Activated T-cell treated with anti-CD3 and anti-CD28 coated beads for 48 hours (primary cell): ENCODE measurements at regions not wholly inside any gene's neighbourhood (a gene's known extent, or its start where the extent isn't known, plus 50 kb on each side); places are given as distances from the start of the nearest gene placed in this dataset.

Experiments
- DNase-seq: peaks from one replicate; pipeline ENCODE4 v3.0.0-alpha.2; 2020; ENCODE audit warnings: low read depth

DNA sequence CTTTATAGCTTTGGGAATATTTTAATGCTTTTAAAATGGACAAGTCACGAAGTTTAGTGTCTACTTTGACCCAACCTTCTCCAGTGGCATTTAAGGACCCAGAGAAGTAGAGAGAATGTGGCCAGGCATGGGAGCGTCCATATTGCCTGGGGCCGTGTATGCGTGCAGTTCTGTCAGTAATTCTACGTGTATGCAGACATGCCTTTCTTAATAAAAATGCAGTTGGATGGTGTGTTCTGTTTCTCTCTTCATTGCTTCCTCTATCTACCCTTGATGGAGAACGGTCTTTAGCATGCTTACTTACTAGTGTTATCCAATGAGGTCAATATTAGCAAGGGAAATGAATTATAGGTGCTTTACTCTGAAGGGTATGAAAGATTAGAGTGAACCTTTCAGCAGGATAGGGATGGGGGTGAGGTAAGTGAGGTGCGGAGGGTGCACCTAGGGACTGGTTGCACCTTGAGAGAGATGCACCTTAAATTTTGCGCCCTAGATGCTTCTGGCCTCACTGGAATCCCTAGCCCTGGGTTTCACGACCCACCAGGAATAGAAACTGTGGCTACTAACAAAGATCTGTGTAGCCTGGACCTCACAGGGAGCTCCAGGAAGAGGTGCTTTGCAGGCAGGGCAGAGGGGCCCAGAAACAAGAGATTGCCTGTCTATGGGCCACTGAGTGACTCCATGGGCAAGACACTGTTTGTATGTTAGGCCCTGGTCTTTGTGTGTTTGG lies 194.3 kb downstream of the MYCN start:
- DNase-seq, result no peak

DNA sequence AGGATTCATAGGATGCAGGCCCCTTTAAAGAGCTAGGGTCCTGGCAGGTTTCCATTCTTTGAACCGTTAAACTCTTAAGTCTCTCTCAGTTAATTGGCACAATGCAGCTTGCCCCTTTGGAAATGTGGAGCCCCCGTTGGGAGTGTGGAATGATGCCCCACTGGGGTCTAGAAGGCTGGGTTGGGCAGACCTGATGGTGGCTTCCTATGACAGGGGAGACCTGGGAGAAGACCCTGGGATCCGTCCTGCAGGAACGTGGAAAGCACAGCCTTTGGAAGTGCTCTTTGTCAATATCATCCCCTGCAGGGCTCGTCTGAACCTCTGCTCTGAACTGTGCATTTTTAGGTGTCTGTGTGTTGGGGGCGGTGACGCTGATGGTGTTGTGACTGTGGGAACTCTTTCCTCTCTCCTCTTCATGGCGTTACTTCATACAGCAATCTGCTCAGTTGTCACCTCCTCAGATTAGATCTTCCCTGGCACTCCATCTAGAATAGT lies 190.6 kb downstream of the MYCN start:
- no peak for DNase-seq

DNA sequence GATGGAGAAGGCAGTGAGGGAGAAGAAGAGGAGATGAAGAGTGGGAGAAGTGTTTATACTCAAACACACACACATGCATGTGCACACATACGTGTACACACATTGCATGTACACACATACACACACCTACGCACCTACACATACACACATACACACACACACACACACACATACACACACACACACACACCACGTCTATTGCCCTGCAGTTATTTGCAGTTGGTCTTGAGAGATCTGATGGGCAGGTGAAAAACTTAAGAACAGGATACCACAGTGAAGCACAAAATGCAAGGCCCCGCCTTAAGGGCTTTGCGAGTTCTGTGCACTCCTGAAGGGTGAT lies 190.2 kb downstream of the MYCN start:
- DNase-seq, result no peak

DNA sequence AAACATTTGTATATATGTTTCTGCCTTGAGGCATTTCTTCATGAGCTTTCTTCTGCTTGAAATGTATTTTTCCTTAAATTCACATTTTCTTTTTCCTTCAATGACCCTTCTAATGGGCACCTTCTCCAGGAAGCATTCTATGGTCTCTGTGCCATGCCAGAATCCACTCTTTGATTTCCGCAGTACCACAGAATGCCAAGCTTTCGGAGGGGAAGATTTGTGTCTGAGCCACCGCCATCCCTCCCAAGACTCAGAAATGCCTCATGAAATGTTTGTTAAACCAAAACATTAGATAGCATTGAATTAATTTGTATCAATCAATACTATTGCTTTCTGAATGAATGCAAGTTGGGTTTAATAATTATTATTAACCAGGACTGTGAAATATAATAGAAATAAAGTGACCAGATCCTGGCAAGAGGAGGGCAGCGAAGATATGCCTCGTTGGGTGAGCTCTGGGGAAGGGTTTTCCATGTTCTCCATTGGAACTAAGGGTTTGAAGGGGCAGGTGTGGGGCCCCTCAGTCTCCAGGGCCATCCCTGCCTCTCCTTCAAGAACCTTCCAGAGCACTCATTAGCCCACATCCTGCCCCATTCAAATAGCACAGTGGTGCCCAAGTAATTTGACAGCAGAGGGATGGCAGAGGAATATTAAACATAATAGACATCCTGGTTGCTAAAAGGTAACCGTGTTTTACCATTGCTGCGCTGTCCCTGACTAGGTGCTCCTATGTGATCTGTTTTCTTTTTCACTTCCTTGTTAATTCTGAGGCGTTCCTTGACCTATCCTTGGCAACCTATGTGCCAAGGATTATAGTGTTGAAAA lies 189.6 kb downstream of the MYCN start:
- DNase-seq, result no peak

DNA sequence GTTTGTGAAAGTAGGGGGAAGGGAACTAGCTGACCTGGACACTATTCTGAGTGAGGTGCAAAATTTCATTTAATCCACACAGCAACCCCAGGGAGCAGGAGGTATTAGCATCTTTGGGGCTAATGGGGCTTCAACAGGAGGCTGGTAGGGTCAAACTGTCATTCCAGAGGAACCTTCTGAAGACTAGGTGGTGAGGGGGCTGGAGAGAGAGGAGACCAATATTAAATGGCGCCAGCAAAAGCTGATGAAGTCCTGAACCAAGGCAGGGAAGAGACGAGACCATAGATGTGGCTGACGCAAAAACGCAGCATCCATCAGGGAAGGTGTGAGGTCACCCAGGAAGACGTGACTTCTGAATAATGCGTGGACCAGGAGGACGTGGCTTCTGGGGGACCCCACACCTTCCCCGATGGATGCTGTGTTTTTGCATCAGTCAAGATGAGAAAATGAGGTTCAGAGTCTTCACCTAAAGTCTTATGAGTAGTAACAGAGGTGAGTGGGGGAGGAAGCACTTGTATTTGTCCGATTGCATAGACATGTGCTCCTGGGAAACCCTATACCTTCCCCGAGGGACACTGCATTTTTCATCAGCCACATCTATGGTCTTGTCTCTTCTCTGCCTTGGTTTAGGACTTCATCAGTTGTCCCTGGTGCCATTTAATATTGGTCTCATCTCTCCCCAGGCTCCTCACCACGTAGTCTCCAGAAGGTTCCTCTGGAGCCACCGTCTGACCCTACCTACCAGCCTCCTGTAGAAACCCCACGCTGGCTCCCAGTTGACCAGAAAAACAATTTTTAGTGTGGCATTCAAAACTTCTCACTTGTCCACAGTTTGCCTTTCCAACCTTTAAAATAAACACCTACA lies 188.6 kb downstream of the MYCN start:
- DNase-seq, result no peak

DNA sequence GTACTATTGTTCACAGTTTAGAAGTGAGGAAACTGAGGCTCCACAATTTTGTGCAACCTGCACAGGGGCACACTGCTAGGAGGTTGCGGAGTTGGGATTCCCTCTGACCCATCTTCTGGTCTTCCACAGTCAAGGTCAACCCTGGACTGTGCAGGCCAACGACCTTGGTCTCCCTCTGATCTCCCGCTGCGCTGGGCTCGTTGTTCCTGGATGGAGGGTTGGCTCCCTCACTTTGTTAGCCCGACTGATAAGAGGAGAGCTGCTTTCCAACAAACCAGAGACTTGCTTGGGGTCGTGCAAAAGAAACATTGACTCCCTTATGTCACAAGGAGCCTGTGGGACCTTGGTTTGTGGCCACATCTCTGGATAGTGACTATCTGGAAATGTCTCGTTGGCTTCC lies 187.6 kb downstream of the MYCN start:
- DNase-seq, result no peak

DNA sequence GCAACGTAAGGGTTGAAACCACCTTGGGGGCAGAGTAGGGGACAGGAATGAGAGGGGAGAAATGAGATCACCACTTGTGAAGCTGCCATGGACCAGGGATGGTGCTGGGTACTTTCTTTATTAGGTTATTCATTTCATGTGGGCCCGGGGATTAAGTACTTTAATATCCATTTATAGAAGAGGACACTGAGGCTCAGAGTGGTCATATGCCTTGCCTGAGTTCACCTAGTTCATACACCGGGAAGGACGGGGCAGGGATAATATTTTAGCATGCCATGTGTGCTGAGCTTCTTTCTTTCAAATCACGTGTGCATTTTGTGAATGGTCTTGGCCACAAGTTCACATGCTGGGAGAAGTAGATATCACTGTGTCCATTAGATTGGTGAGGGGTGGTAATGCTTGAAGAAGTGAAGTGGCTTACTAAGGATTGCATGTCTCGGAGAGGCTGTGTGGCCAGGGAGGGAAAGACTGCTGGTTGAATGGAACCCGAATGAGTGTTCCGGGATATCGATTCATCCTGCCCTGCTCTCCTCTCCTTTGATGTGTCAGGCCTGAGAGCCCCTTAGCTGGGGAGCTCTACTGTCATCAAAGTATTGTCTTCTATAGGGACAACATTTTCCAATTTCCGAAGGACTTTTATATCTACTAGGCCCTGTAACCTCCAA lies 187.1 kb downstream of the MYCN start:
- no peak for DNase-seq

DNA sequence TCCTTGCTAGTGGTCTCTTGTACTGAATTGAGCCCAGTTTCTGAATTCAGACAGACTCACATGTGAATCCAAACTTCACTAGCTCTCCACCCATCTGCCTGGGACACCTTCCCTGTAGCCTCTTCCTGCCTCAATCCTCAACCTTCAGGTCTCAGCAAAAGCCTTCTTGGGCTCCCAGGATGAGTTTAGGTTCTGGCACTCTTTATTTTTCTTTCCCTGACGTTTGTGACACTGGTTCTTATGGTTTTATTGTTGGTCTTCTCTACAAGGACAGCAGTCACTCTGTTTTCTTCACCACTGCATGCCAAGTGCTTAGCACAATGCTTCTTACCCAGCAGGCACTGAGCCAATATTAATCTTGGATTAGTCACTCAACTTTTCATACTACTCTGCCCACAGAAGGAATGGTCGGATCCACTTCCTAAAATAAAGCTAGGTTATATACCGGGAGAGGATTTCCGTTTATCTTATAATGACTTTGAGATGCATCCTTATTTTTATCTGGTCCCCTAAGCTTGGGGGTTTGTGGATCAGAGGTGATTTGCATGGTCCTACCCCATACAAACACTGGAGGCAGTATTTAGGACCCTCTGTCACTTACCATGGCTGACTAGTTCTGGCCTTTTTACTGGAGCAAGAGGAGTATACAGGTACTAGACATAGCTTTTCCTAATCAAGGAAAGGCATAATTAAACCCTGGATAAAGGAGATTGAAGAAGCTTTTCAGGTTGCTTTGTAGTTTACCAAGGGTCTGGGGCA lies 186.3 kb downstream of the MYCN start:
- no peak for DNase-seq

DNA sequence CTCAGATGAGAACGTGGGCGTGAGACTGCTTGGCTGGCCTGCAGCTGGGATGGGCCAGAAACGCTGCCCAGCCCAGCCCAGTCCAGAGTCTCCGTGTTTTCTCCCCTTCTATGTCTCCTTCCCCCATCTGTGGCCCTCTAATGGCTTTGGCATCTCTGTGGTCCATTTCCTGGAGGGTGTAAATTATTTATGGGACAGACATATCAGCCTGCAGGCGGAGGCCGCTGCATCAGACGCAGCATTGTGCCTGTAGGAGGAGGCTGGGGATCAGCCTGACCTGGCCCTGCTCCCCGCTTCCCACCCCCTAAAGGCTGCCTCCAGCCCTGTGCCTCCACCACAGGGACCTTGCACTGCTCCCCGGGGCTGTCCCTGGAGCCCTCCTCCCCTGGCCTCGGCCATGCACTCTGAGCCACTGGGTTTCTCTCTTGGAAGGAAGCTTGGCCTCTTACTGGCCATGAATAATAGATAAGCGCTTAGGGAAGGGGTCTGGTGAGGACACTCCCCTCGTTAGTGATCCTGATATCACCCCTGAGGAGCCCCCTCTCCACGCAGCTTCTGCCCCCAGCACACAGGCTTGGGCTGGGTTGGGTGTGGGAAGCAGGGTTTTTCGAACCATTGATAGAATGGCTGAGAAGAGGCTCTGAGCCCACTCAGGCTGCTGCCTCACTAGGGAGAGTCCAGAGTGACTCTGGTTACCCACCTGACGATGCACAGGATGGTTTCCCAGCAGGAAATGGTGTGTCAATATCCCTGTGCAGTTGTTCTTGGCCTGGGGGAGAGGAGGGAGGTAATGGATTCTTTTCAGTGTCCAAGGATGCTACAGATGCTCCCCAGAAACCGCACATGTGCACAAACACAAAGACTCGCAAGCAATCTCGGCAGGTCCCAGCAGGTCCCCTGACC lies 185.5 kb downstream of the MYCN start:
- no peak for DNase-seq

DNA sequence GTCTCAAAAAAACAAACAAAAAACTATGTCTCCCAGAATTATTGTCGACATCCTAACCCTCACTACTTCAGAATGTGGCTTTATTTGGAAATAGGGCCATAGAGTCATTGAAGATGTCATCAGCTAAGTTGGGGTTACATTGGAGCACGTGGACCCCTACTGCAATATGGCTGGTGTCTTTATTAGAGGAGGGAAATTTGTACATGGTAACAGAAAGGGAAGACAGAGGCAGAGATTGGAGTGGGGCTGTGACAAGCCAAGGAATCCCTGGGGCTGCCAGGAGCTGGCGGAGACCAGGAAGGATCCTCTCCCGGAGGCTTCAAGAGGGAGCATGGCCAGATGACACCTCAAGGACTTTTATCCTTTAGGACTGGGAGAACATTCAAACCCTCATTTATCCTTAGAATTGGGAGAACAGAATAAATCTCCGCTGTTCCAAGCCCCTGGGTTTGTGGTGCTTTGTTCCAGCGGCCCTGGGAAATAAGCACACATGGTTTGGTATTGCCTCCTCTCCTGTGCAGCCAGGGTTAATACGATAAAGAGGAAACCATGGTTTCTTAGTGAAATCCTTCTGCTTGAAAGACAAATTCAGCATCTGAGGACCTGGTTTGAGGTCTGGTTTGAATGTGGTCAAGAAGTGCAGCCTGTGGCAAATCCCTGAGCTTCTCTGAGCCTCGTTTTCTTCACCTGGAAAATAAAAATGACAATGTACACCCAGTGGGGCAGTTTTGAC lies 184.7 kb downstream of the MYCN start:
- no peak for DNase-seq

DNA sequence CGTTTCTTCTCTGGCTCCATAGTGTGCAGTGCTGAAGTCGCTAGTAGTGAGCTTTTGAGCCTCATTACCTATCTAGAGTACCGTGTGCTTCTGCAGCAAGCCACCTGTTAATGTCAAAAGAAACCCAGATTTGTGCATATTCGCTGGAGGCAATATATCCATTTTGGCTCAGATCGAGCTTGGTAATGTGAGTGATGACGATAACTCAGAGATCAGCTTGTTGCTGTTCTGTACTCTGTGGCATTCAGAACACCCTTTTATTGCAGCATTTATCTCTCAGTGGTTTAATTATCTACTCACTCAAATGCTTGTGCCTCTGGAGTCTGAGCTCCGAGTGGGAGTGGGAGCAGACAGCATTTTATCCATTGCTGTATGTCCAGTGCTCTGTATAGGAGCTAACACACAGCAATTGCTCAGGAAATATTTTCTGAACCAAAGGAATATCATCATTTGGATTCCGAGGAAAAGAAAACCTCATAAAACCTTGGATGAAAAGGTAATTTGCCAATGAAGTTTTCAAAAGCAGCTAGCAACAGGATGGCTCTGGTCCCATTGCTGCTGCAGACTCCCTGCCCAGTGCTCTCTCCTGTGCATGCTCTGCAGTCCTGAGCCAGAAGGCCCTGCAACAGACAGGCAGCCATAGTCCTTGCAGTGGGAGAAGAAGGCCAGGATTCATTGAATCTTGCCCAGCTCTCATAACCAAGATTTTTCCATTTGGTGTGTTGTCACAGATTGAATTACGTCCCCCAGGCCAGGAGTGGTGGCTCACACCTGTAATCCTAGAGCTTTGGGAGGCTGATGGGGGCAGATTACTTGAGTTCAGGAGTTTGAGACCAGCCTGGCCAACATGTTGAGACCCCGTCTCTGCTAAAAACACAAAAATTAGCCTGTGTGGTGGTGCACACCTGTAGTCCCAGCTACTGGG lies 183.8 kb downstream of the MYCN start:
- DNase-seq, result no peak

DNA sequence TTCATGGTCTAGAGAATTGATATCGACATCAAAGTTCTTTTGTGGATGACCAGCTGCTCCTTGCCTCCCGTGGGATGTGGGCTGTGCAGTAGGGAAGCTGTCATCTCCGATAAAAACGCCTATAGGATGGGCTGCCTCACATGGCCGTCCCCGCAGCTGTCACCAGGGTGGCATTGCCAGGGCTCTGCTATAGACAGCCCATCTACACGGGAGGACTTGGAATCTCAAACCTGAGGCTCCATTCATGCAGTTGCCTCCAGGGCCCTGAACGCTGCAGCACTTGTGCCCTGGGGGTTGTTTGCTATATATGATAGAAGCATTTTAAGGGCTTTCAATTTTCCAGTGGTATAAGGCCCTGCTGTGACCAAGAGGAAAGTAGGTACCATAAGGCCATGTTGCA lies 183.1 kb downstream of the MYCN start:
- DNase-seq, result no peak

DNA sequence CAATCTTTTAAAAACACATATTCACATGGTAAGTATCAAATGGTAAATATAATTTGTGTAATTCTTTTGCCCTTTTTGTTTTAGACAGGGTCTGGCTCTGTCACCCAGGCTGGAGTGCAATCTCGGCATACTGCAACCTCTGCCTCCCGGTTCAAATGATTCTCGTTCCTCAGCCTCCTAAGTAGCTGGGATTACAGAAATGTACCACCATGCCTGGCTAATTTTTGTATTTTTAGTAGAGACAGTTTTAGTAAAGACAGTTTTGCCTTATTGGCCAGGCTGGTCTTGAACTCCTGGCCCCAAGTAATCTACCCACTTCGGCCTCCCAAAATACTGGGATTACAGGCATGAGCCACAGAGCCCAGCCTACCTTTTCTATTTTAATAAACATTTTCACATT lies 182.2 kb downstream of the MYCN start:
- DNase-seq, result no peak

DNA sequence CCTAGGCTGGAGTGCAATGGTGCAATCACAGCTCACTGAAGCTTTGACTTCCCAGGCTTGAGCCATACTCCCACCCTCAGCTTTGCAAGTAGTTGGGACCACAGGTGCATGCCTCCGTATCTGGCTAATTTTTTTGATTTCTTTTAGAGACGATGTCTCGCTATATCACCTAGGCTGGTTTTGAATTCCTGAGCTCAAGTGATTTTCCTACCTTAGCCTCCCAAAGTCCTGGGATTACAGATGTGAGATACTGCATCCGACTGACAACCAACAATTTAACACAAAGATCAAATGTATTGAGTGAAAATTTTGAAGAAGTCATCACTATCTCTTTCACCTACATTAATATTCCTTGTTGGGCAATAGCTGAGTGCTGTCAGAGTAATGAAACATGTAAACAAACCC lies 181.6 kb downstream of the MYCN start:
- DNase-seq, result no peak

DNA sequence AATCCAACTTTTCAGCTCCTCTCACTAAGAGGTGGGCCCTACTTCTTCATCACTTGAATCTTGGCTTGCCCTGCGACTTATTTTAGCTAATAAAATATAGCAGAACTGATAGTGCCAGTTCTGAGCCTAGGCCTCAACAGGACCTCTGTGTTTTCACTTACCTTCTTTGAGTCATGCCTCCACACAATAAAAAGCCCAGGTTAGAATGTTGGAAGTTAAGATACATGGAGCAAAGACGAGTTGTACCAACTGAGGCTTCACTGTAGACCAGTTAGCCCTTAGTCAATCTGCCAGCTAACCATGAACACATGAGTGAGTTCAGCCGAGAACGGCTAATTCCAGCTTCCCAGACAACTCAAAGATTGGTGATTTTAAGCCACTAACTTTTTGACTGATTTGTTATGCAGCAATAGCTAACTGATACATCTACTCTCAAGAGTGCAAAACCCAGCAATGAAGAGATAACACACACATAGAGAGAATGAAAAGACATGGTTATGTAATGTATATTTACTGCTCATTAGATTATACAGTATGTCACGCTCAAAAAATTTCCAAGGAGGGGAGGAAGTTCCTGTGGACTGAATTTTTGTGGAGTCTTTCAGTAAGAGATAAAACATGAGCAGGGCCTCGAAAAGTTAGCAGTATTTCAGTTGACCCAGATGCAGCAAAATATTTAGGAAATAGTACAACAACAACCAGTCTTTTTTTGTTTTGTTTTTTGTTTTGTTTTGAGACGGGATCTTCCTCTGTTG lies 181.1 kb downstream of the MYCN start:
- DNase-seq, result no peak

DNA sequence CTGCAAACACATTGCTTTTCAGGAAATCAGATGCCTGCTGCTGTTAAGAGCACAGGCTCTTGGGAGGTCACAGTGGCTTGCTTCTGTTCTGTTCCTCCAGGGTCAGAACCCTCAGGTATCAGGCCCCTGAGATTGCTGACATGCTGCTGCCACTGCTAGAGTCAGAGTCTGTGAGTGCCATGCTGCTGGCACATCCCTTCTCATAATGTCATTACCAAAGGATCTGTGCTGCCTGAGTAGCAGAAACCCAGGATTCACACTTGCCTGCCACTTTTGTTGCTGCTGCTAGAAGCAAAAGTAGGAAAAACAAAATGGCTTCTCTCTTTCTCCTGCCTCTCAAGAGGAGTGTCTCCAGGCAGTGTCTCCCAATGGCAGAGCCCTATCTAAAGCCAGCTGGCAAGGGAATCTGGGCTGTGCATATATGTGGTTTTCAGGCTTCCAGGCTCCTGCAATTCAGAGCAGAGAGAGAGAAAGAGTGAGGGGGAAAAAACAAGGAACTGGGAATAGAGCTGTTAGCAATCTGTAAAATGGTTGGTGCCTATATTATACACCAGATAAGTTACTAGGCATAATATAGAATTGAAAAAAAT lies 180.3 kb downstream of the MYCN start:
- no peak for DNase-seq

DNA sequence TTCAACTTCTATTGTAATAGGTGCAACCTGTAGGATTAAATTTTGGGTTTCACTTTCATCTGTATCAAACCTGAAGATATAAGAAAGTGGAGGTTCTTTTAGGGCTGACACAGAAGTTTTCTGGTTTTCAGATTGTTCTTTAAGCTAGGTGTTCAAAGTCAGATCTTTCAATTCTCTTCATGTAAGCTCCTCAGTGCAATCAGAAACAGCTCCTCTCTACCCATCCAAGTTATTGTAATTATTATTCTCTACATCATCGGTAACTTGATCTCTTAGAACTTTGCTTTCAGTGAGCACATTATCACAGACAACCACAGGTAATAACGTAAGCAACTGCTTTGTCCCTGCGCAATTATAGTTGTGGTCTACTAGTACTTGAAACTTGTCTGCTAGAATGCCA lies 179.4 kb downstream of the MYCN start:
- no peak for DNase-seq
